MM.1S (cell line): ENCODE measurements at regions not wholly inside any gene's neighbourhood (a gene's known extent, or its start where the extent isn't known, plus 50 kb on each side); places are given as distances from the start of the nearest gene placed in this dataset.

Experiments used
- CTCF ChIP-seq: fragments of 300-600 bp; sonication (generic); IDR thresholded peaks from 2 replicates; pipeline ENCODE4 v1.5.1; 2016; ENCODE audit warnings: antibody characterized with exemption, low read length, mixed read lengths
- EZH2 ChIP-seq: fragments of 300-600 bp; sonication (generic); optimal IDR thresholded peaks from 2 replicates; pipeline ENCODE3; 2017; ENCODE audit warnings: low read depth, mild to moderate bottlenecking, antibody characterized with exemption, low read length, mixed read lengths
- EZH2phosphoT487 ChIP-seq: fragments of 300-600 bp; sonication (generic); IDR thresholded peaks from 2 replicates; pipeline ENCODE4 v1.6.1; 2018; ENCODE audit warnings: antibody characterized with exemption, low read length

- no peak for TF ChIP-seq CTCF
- TF ChIP-seq EZH2: no peak
- no peak for TF ChIP-seq EZH2phosphoT487
Observed at GRCh38 chr11:106409671-106410070, 332.2 kb downstream of the AASDHPPT start.
